GM12878 (cell line): ENCODE measurements at regions not wholly inside any gene's neighbourhood (a gene's known extent, or its start where the extent isn't known, plus 50 kb on each side); places are given as distances from the start of the nearest gene placed in this dataset.

ENCODE experiments used
- ATF3 ChIP-seq: IDR thresholded peaks from 2 replicates; pipeline ENCODE4 v1.6.1; 2011; ENCODE audit warnings: low read depth, mild to moderate bottlenecking, low read length, moderate library complexity, borderline replicate concordance; ENCODE audit errors: extremely low read depth
- BHLHE40 ChIP-seq, 2 experiments: fragments of 450-650 bp in 1 of 2; IDR thresholded peaks; 2 replicates each; pipeline ENCODE4 v1.6.1; 2011 to 2017; ENCODE audit warnings: low read depth in 2 of 2, borderline replicate concordance in 1 of 2, improper control_type of control experiment in 1 of 2, low read length in 1 of 2, mild to moderate bottlenecking in 1 of 2
- BRCA1 ChIP-seq: IDR thresholded peaks from 2 replicates; pipeline ENCODE4 v1.6.1; 2011; ENCODE audit warnings: low read depth, low read length, improper control_type of control experiment
- CBFB ChIP-seq: IDR thresholded peaks from 2 replicates; pipeline ENCODE4 v1.6.1; 2016; ENCODE audit warnings: antibody characterized with exemption, low read depth
- CREB1 ChIP-seq: IDR thresholded peaks from 2 replicates; pipeline ENCODE4 v1.6.1; 2012; ENCODE audit warnings: low read depth, mild to moderate bottlenecking, inconsistent platforms
- CTCF ChIP-seq, 3 experiments: IDR thresholded peaks in 2 of 3; conservative IDR thresholded peaks in 1 of 3; 2 replicates each; pipeline ENCODE4 v1.5.1; 2011; ENCODE audit warnings: low read depth in 3 of 3, low read length in 3 of 3, mild to moderate bottlenecking in 3 of 3, control low read depth in 2 of 3, moderate library complexity in 2 of 3, inconsistent platforms in 1 of 3, mixed read lengths in 1 of 3; ENCODE audit not compliant: control insufficient read depth in 2 of 3, insufficient read depth in 1 of 3; ENCODE audit errors: extremely low read depth in 1 of 3
- NR2F1 ChIP-seq: fragments of 450-650 bp; conservative IDR thresholded peaks from 2 replicates; pipeline ENCODE4 v1.6.1; 2017; ENCODE audit warnings: mild to moderate bottlenecking
- POLR2A ChIP-seq: IDR thresholded peaks from 2 replicates; pipeline ENCODE4 v1.6.1; 2011; ENCODE audit warnings: low read depth, mild to moderate bottlenecking, low read length
- RCOR1 ChIP-seq: conservative IDR thresholded peaks from 2 replicates; pipeline ENCODE4 v1.6.1; 2012; ENCODE audit warnings: low read depth, low read length, improper control_type of control experiment
- SMC3 ChIP-seq: IDR thresholded peaks from 2 replicates; pipeline ENCODE4 v1.6.1; 2011; ENCODE audit warnings: low read length, improper control_type of control experiment, borderline replicate concordance
- SP1 ChIP-seq: IDR thresholded peaks from one replicate; pipeline ENCODE4 v1.6.1; 2011; ENCODE audit warnings: low read depth, low read length
- SREBF2 ChIP-seq: IDR thresholded peaks from 2 replicates; pipeline ENCODE4 v1.6.1; 2012; ENCODE audit warnings: mild to moderate bottlenecking, low read length
- ZNF24 ChIP-seq: fragments of 450-650 bp; IDR thresholded peaks from 2 replicates; pipeline ENCODE4 v1.6.1; 2017; ENCODE audit warnings: antibody characterized with exemption, mild to moderate bottlenecking

GRCh38 chr5:143547342-143547741, 143.9 kb upstream of the NR3C1 start:
- TF ChIP-seq CBFB (no peak), CTCF (IDR thresholded peaks at IDR 0.05 in 2 of 3, conservative IDR thresholded peaks at IDR 0.05 in 1 of 3; ENCODE audit: control insufficient read depth in 2 of 3, extremely low read depth in 1 of 3, insufficient read depth in 1 of 3, low read depth in 3 of 3, low read length in 3 of 3) (no peak), POLR2A (no peak), CREB1 (no peak), SP1 (no peak), ZNF24 (no peak), ATF3 (no peak), NR2F1 (no peak), BRCA1 (no peak), SREBF2 (no peak), BHLHE40 (IDR thresholded peaks at IDR 0.05; ENCODE audit: borderline replicate concordance in 1 of 2, low read depth in 2 of 2, low read length in 1 of 2) (no peak), RCOR1 (no peak), SMC3 (no peak)
